GM12892 (cell line): ENCODE measurements at regions not wholly inside any gene's neighbourhood (a gene's known extent, or its start where the extent isn't known, plus 50 kb on each side); places are given as distances from the start of the nearest gene placed in this dataset.

Source experiments
- POLR2A ChIP-seq: IDR thresholded peaks from 2 replicates; pipeline ENCODE4 v1.6.1; 2011; ENCODE audit warnings: low read depth, low read length, control low read depth
- POLR2AphosphoS5 ChIP-seq: IDR thresholded peaks from 2 replicates; pipeline ENCODE4 v1.6.1; 2011; ENCODE audit warnings: low read depth, low read length, control low read depth

DNA sequence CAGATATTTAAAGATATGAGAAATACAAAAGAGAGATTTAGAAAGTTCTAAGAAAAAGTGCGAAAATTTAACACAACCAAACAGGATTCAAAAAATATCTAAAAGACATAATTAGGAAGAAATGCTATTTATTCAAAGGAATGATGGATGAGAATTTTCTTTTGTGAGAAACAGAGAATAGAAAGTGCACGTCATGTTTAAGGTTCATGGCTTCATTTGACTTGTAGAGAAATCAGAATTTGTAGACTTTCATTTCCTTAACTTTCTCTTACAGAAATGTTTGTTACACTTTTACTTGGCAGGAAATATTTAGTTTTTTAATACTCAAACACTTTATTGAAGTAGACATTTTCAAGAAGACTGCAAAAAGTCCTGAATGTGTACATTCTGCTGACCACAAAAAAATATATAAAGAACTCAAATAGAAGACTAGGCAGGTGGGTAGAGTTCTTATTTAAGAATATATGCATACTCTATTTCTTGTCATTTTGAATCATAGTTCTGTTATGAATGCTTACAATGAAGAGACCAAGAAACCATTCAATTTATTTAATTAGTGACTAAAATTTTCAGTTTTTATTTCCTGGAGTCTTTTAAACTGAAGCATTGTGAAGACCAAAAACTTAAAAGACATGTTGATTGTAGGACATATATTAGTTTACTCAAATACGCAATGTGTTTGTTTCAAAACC is 710.5 kb upstream of the HS3ST5 start:
- TF ChIP-seq POLR2AphosphoS5 (no peak), POLR2A (no peak)
